ENCODE measurements at regions not wholly inside any gene's neighbourhood (a gene's known extent, or its start where the extent isn't known, plus 50 kb on each side); places are given as distances from the start of the nearest gene placed in this dataset.
A peak's percentile ranks its signal among the peaks of the same experiment; 100 is the strongest.

- POLR2A ChIA-PET (ENCODE audit: partially characterized antibody): no interaction called here
- H3K23ac ChIP-seq (ENCODE audit: insufficient read length): no peak overlapping the region
- H4K20me1 ChIP-seq (replicated peaks in 1 of 2; ENCODE audit: control insufficient read depth in 1 of 2, insufficient read depth in 2 of 2, low read length in 2 of 2): no peaks in the 10 kb centered on the region
- H2BK15ac ChIP-seq (ENCODE audit: low read length): no peak overlapping the region
- WGBS, 2 experiments (ENCODE audit: extremely low coverage in 1 of 2, insufficient coverage in 1 of 2, insufficient read length in 1 of 2, insufficient replicate concordance in 2 of 2, low coverage in 1 of 2, low lambda C conversion rate in 2 of 2, missing lambda C conversion rate in 1 of 2): 85% methylated on average over 17 of the region's 17 CpGs; no CpG with 5 or more reads in 1 of the 2 experiments
- no peak overlapping the region for H3K4ac ChIP-seq (replicated peaks; ENCODE audit: insufficient read length, low read depth, low read length)
- no peak overlapping the region for H3K14ac ChIP-seq (ENCODE audit: insufficient read length)
- H3K9ac ChIP-seq (replicated peaks in 1 of 4; ENCODE audit: extremely low read depth in 1 of 4, low read depth in 3 of 4, low read length in 3 of 4): peak overlapping the region in 1 of 4 experiments; percentile 24; a peak in 1 of 7 replicates
- H2BK20ac ChIP-seq (ENCODE audit: low read length): no peak overlapping the region
- no peaks in the 10 kb centered on the region for H3K79me1 ChIP-seq (ENCODE audit: low read depth, low read length)
- H3K4me3 ChIP-seq (ENCODE audit: extremely low read depth in 1 of 4, insufficient read depth in 2 of 4, low read depth in 3 of 4, low read length in 4 of 4): no peak overlapping the region
- no peak overlapping the region for H3K56ac ChIP-seq (replicated peaks; ENCODE audit: insufficient read length, low read depth, low read length)
- H4K91ac ChIP-seq (replicated peaks; ENCODE audit: insufficient read length, low read length): no peak overlapping the region
- no peaks in the 10 kb centered on the region for H3K27me3 ChIP-seq (replicated peaks in 1 of 4; ENCODE audit: control insufficient read depth in 3 of 4, extremely low read depth in 1 of 4, insufficient read depth in 3 of 4, low read length in 3 of 4)
- no peak overlapping the region; the same call in 1 of the 2 replicates for H4K8ac ChIP-seq (ENCODE audit: extremely low read depth, insufficient read depth, low read length)
- H2BK12ac ChIP-seq (ENCODE audit: low read depth, low read length): peak overlapping the region; percentile 85; the same call in 1 of the 2 replicates
- H3K4me1 ChIP-seq (replicated peaks in 1 of 4; ENCODE audit: control insufficient read depth in 3 of 4, insufficient read depth in 4 of 4, low read length in 3 of 4): peaks cover 2 to 13% (median 6%) of the 10 kb centered on the region in 4 experiments; a peak in 4 of 7 replicates
- H3K18ac ChIP-seq (ENCODE audit: extremely low read depth, low read length): no peak overlapping the region; the same call in 1 of the 2 replicates
- DNase-seq (ENCODE audit: low read depth in 1 of 2, low spot score in 2 of 2) (no peak), FAIRE-seq (no peak)
- no peak overlapping the region for H2AK5ac ChIP-seq (ENCODE audit: low read depth, low read length)
- CTCF ChIA-PET (ENCODE audit: partially characterized antibody): interaction anchor here (1.9 kb wide), 1 partner anchor 16 kb away, joined by 6 read pairs; no protein-coding TSS in a partner anchor
- H2AFZ ChIP-seq (ENCODE audit: low read length): peak overlapping the region; percentile 61; the same call in 1 of the 2 replicates
- no peaks in the 10 kb centered on the region for H3K36me3 ChIP-seq (ENCODE audit: control insufficient read depth in 2 of 4, insufficient read depth in 4 of 4, low read length in 3 of 4)
- H2BK5ac ChIP-seq (ENCODE audit: low read depth, low read length): no peak overlapping the region
- no peak for TF ChIP-seq MAX (IDR thresholded peaks at IDR 0.05)
- no peak for TF ChIP-seq SP4 (IDR thresholded peaks at IDR 0.05; ENCODE audit: low read length)
- TF ChIP-seq POLR2A (IDR thresholded peaks at IDR 0.05; ENCODE audit: control extremely low read depth in 1 of 2, low read depth in 2 of 2, low read length in 2 of 2): no peak
- TF ChIP-seq CHD2 (IDR thresholded peaks at IDR 0.05; ENCODE audit: low read length): no peak
- TF ChIP-seq SRF (IDR thresholded peaks at IDR 0.05; ENCODE audit: low read depth, low read length): no peak
- TF ChIP-seq ATF3 (IDR thresholded peaks at IDR 0.05; ENCODE audit: insufficient read depth, low read depth, low read length): no peak
- TF ChIP-seq KDM1A (IDR thresholded peaks at IDR 0.05; ENCODE audit: borderline replicate concordance, low read length): no peak
- no peaks in the 10 kb centered on the region for H3K79me2 ChIP-seq (ENCODE audit: control insufficient read depth in 1 of 2, insufficient read depth in 2 of 2, low read length in 2 of 2)
- H3K23me2 ChIP-seq (ENCODE audit: low read depth, low read length): no peaks in the 10 kb centered on the region
- H3K9me3 ChIP-seq (ENCODE audit: insufficient read depth in 2 of 2, low read depth in 1 of 2, low read length in 1 of 2): no peaks in the 10 kb centered on the region
- no peak overlapping the region for H2BK120ac ChIP-seq (replicated peaks; ENCODE audit: low read depth, low read length)
- no peak overlapping the region for H3K27ac ChIP-seq (ENCODE audit: low read depth, low read length)
- H4K5ac ChIP-seq (ENCODE audit: insufficient read length, low read depth, low read length): no peak overlapping the region
- H3K4me2 ChIP-seq (ENCODE audit: insufficient read depth in 1 of 2, low read depth in 2 of 2, low read length in 2 of 2): no peak overlapping the region
These were observed 193.4 kb upstream of the BLID start for GRCh38 chr11:122309262-122309925.

Measured in H1 (cell line).